Spleen (tissue), 11 donors: ENCODE measurements at regions not wholly inside any gene's neighbourhood (a gene's known extent, or its start where the extent isn't known, plus 50 kb on each side); places are given as distances from the start of the nearest gene placed in this dataset.

Source experiments
- DNase-seq: peaks from one replicate; pipeline ENCODE4 v3.0.0-alpha.2; 2020
- H3K27ac ChIP-seq, 8 donors: fragments of 200-600 bp; sonication (generic) in 7 of 8; 1 replicate in 4 of 8; 2 replicates in 4 of 8; pipeline versions ENCODE4 v1.5.0 to v1.8.0; 2016 to 2021; ENCODE audit warnings: inconsistent platforms in 4 of 8, mild to moderate bottlenecking in 4 of 8, moderate library complexity in 1 of 8
- H3K27me3 ChIP-seq, 7 donors: fragments of 200-600 bp; sonication (generic) in 6 of 7; replicated peaks in 1 of 7; 1 replicate in 4 of 7; 2 replicates in 3 of 7; pipeline versions ENCODE4 v1.5.0 to v1.8.0; 2016 to 2021; ENCODE audit warnings: inconsistent platforms in 3 of 7, mild to moderate bottlenecking in 1 of 7
- H3K36me3 ChIP-seq, 6 donors: fragments of 200-600 bp; sonication (generic) in 5 of 6; 1 replicate in 4 of 6; 2 replicates in 2 of 6; pipeline versions ENCODE4 v1.5.0 to v1.8.0; 2016 to 2021; ENCODE audit warnings: inconsistent platforms in 2 of 6
- H3K4me1 ChIP-seq, 6 donors: fragments of 200-600 bp; sonication (generic) in 5 of 6; 1 replicate in 3 of 6; 2 replicates in 3 of 6; pipeline versions ENCODE4 v1.5.0 to v1.8.0; 2016 to 2021; ENCODE audit warnings: inconsistent platforms in 3 of 6
- H3K4me3 ChIP-seq, 8 donors: fragments of 200-600 bp; sonication (generic) in 7 of 8; 1 replicate in 4 of 8; 2 replicates in 4 of 8; pipeline versions ENCODE4 v1.5.0 to v1.8.0; 2016 to 2021; ENCODE audit warnings: inconsistent platforms in 4 of 8, mild to moderate bottlenecking in 4 of 8, moderate library complexity in 2 of 8
- H3K9me3 ChIP-seq, 8 donors: fragments of 200-600 bp; sonication (generic) in 7 of 8; 1 replicate in 4 of 8; 2 replicates in 4 of 8; pipeline versions ENCODE4 v1.5.0 to v1.8.0; 2016 to 2021; ENCODE audit warnings: inconsistent platforms in 4 of 8
- POLR2A ChIP-seq, 3 donors: fragments of 450-650 bp; IDR thresholded peaks; one replicate each; pipeline ENCODE4 v1.5.1; 2017; ENCODE audit warnings: antibody characterized with exemption in 3 of 3, mild to moderate bottlenecking in 1 of 3
- POLR2AphosphoS5 ChIP-seq, 3 donors: sonication (generic); formaldehyde crosslinking; IDR thresholded peaks; one replicate each; pipeline ENCODE4 v1.5.1; 2017; ENCODE audit warnings: antibody characterized with exemption in 3 of 3
- WGBS, 5 donors: extraction: QIAGEN DNeasy Blood & Tissue Kit in 3 of 5; methylation state at CpG; one replicate each; pipeline versions ENCODE4 v1.1.5 to v1.1.7; 2013 to 2018; 5-methylcytosine and 5-hydroxymethylcytosine counted together
- intact Hi-C: fragments of 100-400 bp; cut with DNase I; formaldehyde crosslinking; loops from one replicate; pipeline ENCODE4 v1.15.0; 2023; ENCODE audit warnings: low total_unique reads
- TF ChIP-seq, protein P1 (sequence below), 11 experiments: fragments of 200-600 bp in 7 of 11; fragments of 450-650 bp in 4 of 11; sonication (generic) in 4 of 11; IDR thresholded peaks in 8 of 11; conservative IDR thresholded peaks in 3 of 11; 1 replicate in 7 of 11; 2 replicates in 4 of 11; pipeline versions ENCODE4 v1.4.0 to v1.8.0; 2016 to 2021; ENCODE audit warnings: antibody characterized with exemption in 11 of 11, inconsistent platforms in 4 of 11, mild to moderate bottlenecking in 1 of 11
- donor health status: healthy with polysubstance abuse.
- donor health status: DM: no; HTN: no; CAD: no; lungs with moderate emphysema.
- donor health status: DM: no; HTN: no; CAD: no.
- donor health status: Bipolar disorder and iron deficiency.
- donor health status: healthy.
- donor health status: DM: no; HTN: no; CAD: no.
- donor health status: DM: yes; HTN: yes; CAD: no.

DNA sequence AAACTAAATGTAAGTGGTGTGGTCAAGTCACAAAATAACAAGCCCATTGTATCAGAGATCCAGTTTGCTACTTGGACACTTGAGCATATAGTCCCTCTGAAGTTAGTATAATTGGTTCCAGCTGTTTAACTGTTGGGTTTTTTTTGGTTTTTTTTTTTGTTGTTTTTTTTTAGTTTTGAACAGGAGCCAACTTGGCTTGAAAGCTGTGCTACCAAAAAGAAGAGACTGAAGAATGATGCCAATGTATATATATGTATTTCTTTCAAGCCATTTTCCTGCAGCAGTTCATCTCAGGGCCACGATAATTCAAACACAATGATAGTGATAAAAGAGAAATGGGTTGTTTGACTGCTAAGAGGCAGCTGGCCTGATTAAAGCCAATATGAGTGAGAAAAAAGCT is 138.3 kb downstream of the PCDH18 start:
- DNase-seq, result no peak
- Histone ChIP-seq H3K9me3 (no peaks in the 10 kb centered on the region), H3K27ac (no peak overlapping the region), H3K4me1 (no peaks in the 10 kb centered on the region), H3K4me3 (no peak overlapping the region), H3K27me3 (no peaks in the 10 kb centered on the region), H3K36me3 (no peaks in the 10 kb centered on the region)
- intact Hi-C loops, result no loop called here
- TF ChIP-seq POLR2AphosphoS5 (IDR thresholded peaks at IDR 0.05) (no peak), POLR2A (IDR thresholded peaks at IDR 0.05) (no peak)
- TF ChIP-seq, protein P1, sequence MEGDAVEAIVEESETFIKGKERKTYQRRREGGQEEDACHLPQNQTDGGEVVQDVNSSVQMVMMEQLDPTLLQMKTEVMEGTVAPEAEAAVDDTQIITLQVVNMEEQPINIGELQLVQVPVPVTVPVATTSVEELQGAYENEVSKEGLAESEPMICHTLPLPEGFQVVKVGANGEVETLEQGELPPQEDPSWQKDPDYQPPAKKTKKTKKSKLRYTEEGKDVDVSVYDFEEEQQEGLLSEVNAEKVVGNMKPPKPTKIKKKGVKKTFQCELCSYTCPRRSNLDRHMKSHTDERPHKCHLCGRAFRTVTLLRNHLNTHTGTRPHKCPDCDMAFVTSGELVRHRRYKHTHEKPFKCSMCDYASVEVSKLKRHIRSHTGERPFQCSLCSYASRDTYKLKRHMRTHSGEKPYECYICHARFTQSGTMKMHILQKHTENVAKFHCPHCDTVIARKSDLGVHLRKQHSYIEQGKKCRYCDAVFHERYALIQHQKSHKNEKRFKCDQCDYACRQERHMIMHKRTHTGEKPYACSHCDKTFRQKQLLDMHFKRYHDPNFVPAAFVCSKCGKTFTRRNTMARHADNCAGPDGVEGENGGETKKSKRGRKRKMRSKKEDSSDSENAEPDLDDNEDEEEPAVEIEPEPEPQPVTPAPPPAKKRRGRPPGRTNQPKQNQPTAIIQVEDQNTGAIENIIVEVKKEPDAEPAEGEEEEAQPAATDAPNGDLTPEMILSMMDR (IDR thresholded peaks at IDR 0.05 in 8 of 11, conservative IDR thresholded peaks at IDR 0.05 in 3 of 11), result no peak
- WGBS, 5 donors, result 66 to 83% (median 73%) methylated on average over 1 of the region's 1 CpG

DNA sequence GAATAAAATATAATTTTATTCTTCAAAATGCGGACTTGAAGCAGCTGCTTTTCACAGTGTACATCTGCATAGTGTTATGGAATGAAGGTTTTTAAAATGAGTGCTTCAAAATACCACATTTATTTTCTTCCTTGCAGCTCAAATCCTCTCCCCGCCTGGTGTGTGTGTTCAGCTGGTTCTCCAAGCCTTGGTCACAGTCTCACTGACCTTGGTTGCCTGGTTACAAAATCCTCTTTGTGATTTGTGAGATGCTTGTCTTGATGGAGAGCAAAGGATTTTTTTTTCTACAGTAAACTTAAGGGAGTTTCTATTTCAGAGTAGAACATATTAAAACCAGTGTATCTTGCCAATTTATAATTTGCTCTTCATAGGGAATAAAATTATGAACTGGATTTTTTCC is 139.2 kb downstream of the PCDH18 start:
- TF ChIP-seq, protein P1 (IDR thresholded peaks at IDR 0.05 in 8 of 11, conservative IDR thresholded peaks at IDR 0.05 in 3 of 11), result no peak
- no peak for TF ChIP-seq POLR2AphosphoS5 (IDR thresholded peaks at IDR 0.05)
- TF ChIP-seq POLR2A (IDR thresholded peaks at IDR 0.05), result no peak
- Histone ChIP-seq H3K27me3 (no peaks in the 10 kb centered on the region), H3K36me3 (no peaks in the 10 kb centered on the region), H3K4me3 (no peak overlapping the region), H3K27ac (no peak overlapping the region), H3K9me3 (no peaks in the 10 kb centered on the region), H3K4me1 (no peaks in the 10 kb centered on the region)
- intact Hi-C loops, result no loop called here
- WGBS, 5 donors, result 52 to 73% (median 64%) methylated on average over 2 of the region's 2 CpGs
- no peak for DNase-seq

- Histone ChIP-seq H3K4me1 (no peaks in the 10 kb centered on the region), H3K27ac (no peak overlapping the region), H3K4me3 (no peak overlapping the region), H3K27me3 (no peaks in the 10 kb centered on the region), H3K9me3 (no peaks in the 10 kb centered on the region), H3K36me3 (no peaks in the 10 kb centered on the region)
- TF ChIP-seq POLR2AphosphoS5 (IDR thresholded peaks at IDR 0.05), result no peak
- TF ChIP-seq, protein P1 (IDR thresholded peaks at IDR 0.05 in 8 of 11, conservative IDR thresholded peaks at IDR 0.05 in 3 of 11), result no peak
- TF ChIP-seq POLR2A (IDR thresholded peaks at IDR 0.05), result no peak
- no peak for DNase-seq
- intact Hi-C loops, result no loop called here
Measured at GRCh38 chr4:137390707-137391106, 141.6 kb downstream of the PCDH18 start.

DNA sequence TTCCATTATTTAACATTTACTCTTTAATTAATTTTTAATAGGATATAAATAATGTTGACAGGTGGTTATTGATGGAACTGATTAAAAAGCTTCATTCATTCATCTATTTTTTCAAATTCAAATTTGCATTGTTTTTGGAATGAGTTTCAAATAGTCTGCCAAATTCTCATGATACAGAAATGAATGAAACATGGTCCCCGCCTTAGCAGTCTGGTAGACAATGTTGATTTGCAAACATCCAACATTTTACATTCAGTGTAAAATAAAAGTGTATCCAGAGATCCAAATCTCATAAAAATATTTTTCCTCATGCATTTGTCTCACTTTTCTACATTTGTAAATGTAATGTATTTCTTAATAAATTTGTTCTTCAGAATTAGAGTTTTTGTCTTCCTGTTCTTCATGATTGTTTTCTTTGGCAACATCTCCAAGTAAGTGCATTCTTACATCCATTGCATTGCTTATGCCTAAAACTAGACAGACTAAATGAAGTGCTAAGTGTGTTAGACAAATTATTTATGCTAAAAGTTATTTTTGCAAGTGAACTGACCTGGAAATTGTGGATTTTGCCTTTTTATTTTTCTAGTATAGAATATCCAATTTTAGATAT is 142.3 kb downstream of the PCDH18 start:
- Histone ChIP-seq H3K4me3 (no peak overlapping the region), H3K9me3 (peaks cover 0 to 3% (median 0%) of the 10 kb centered on the region in 8 donors), H3K27ac (no peak overlapping the region), H3K4me1 (no peaks in the 10 kb centered on the region), H3K27me3 (no peaks in the 10 kb centered on the region), H3K36me3 (no peaks in the 10 kb centered on the region)
- WGBS, 5 donors, result 82 to 98% (median 93%) methylated on average over 1 of the region's 1 CpG
- intact Hi-C loops, result no loop called here
- TF ChIP-seq POLR2AphosphoS5 (IDR thresholded peaks at IDR 0.05) (no peak), POLR2A (IDR thresholded peaks at IDR 0.05) (no peak)
- TF ChIP-seq, protein P1 (IDR thresholded peaks at IDR 0.05 in 8 of 11, conservative IDR thresholded peaks at IDR 0.05 in 3 of 11), result no peak
- DNase-seq, result no peak
